SK-N-SH (cell line): ENCODE measurements at regions not wholly inside any gene's neighbourhood (a gene's known extent, or its start where the extent isn't known, plus 50 kb on each side); places are given as distances from the start of the nearest gene placed in this dataset.

Source experiments
- CTCF ChIA-PET: fragments of 300-600, 350-600 bp; formaldehyde crosslinking; extraction: SDS; loops from one replicate; lab custom pipeline; 2021; lab: Yijun Ruan, JAX
- POLR2A ChIA-PET: fragments of 350-600 bp; sonication (Branson Sonifier 250); formaldehyde crosslinking; extraction: SDS; loops from one replicate; lab custom pipeline; 2020; ENCODE audit warnings: antibody characterized with exemption, inconsistent platforms; lab: Yijun Ruan, JAX
- DNase-seq: peaks from one replicate; pipeline ENCODE4 v3.0.0; 2012
- H2AFZ ChIP-seq: fragments of 200-600 bp; sonication (generic); 2 replicates; pipeline ENCODE4 v1.8.1; 2016; ENCODE audit warnings: antibody characterized with exemption, mild to moderate bottlenecking, low read depth
- H3F3A ChIP-seq: fragments of 200-600 bp; sonication (generic); replicated peaks from 2 replicates; pipeline ENCODE3; 2016; ENCODE audit warnings: antibody characterized with exemption, mild to moderate bottlenecking; ENCODE audit not compliant: insufficient read depth
- H3K27ac ChIP-seq, 2 experiments: fragments of 200-500 bp in 1 of 2; fragments of 200-600 bp in 1 of 2; sonication (Bioruptor generic) in 1 of 2; sonication (generic), shearing (Covaris generic) in 1 of 2; 2 replicates each; pipeline versions ENCODE4 v1.5.1 to v1.6.1; 2014 to 2016; ENCODE audit warnings: low read depth in 2 of 2, inconsistent platforms in 1 of 2, low read length in 1 of 2, mild to moderate bottlenecking in 1 of 2, mixed read lengths in 1 of 2
- H3K27me3 ChIP-seq: fragments of 200-600 bp; sonication (generic), shearing (Covaris generic); 2 replicates; pipeline ENCODE4 v1.6.1; 2016; ENCODE audit warnings: mixed run types; ENCODE audit not compliant: insufficient read depth
- H3K36me3 ChIP-seq, 2 experiments: fragments of 200-500 bp in 1 of 2; fragments of 200-600 bp in 1 of 2; sonication (Bioruptor generic) in 1 of 2; sonication (generic) in 1 of 2; replicated peaks in 1 of 2; 2 replicates each; pipeline versions ENCODE3 to v1.5.1; 2014 to 2016; ENCODE audit warnings: low read length in 1 of 2, mild to moderate bottlenecking in 1 of 2; ENCODE audit not compliant: insufficient read depth in 2 of 2, control insufficient read depth in 1 of 2
- H3K4me1 ChIP-seq, 2 experiments: fragments of 200-500 bp in 1 of 2; fragments of 200-600 bp in 1 of 2; sonication (Bioruptor generic) in 1 of 2; sonication (generic), shearing (Covaris generic) in 1 of 2; 2 replicates each; pipeline versions ENCODE4 v1.5.1 to v1.6.1; 2014 to 2016; ENCODE audit warnings: low read depth in 1 of 2, low read length in 1 of 2, mixed run types in 1 of 2; ENCODE audit not compliant: insufficient read depth in 2 of 2, control insufficient read depth in 1 of 2
- H3K4me2 ChIP-seq: fragments of 200-600 bp; sonication (generic), shearing (Covaris generic); 2 replicates; pipeline ENCODE4 v1.6.1; 2017; ENCODE audit warnings: mixed run types
- H3K4me3 ChIP-seq, 2 experiments: fragments of 200-500 bp in 1 of 2; fragments of 200-600 bp in 1 of 2; sonication (Bioruptor generic) in 1 of 2; sonication (generic), shearing (Covaris generic) in 1 of 2; 2 replicates each; pipeline versions ENCODE4 v1.5.1 to v1.8.1; 2014 to 2016; ENCODE audit warnings: low read depth in 2 of 2, inconsistent platforms in 1 of 2, low read length in 1 of 2, mild to moderate bottlenecking in 1 of 2, mixed read lengths in 1 of 2, moderate library complexity in 1 of 2
- H3K79me2 ChIP-seq: fragments of 200-600 bp; sonication (generic); 2 replicates; pipeline ENCODE4 v1.8.1; 2017; ENCODE audit warnings: mild to moderate bottlenecking; ENCODE audit not compliant: insufficient read depth
- H3K9ac ChIP-seq: fragments of 200-600 bp; sonication (generic); 2 replicates; pipeline ENCODE4 v1.6.1; 2017; ENCODE audit warnings: mixed run types
- H3K9me2 ChIP-seq: fragments of 200-600 bp; sonication (generic); 2 replicates; pipeline ENCODE4 v1.6.1; 2017; ENCODE audit warnings: mixed run types
- H3K9me3 ChIP-seq: fragments of 200-600 bp; sonication (generic); 2 replicates; pipeline ENCODE4 v1.6.1; 2017; ENCODE audit warnings: mixed run types, mild to moderate bottlenecking, moderate library complexity
- H4K20me1 ChIP-seq: fragments of 200-600 bp; sonication (generic); 2 replicates; pipeline ENCODE4 v1.6.1; 2017; ENCODE audit warnings: mild to moderate bottlenecking, mixed run types; ENCODE audit not compliant: insufficient read depth
- CHD2 ChIP-seq: fragments of 150-350 bp; IDR thresholded peaks from 2 replicates; pipeline ENCODE4 v1.6.1; 2018; ENCODE audit warnings: low read length; ENCODE audit not compliant: partially characterized antibody
- ELF1 ChIP-seq: IDR thresholded peaks from 2 replicates; pipeline ENCODE4 v1.4.0; 2012
- FOSL2 ChIP-seq: IDR thresholded peaks from 2 replicates; pipeline ENCODE4 v1.4.0; 2012; ENCODE audit warnings: low read depth, mild to moderate bottlenecking, moderate library complexity, borderline replicate concordance
- FOXM1 ChIP-seq: IDR thresholded peaks from 2 replicates; pipeline ENCODE4 v1.4.0; 2012; ENCODE audit warnings: low read depth, mild to moderate bottlenecking
- GABPA ChIP-seq: IDR thresholded peaks from 2 replicates; pipeline ENCODE4 v1.4.0; 2012; ENCODE audit warnings: low read depth, mild to moderate bottlenecking
- GATA2 ChIP-seq: sonication (generic); formaldehyde crosslinking; IDR thresholded peaks from 2 replicates; pipeline ENCODE4 v1.5.0; 2020; ENCODE audit warnings: mild to moderate bottlenecking, missing genetic modification reagents
- MAX ChIP-seq: IDR thresholded peaks from 2 replicates; pipeline ENCODE4 v1.4.0; 2012; ENCODE audit warnings: low read depth
- NFIC ChIP-seq: IDR thresholded peaks from 2 replicates; pipeline ENCODE4 v1.4.0; 2012; ENCODE audit warnings: borderline replicate concordance
- PBX3 ChIP-seq: IDR thresholded peaks from 2 replicates; pipeline ENCODE4; 2012
- RAD21 ChIP-seq: IDR thresholded peaks from 2 replicates; pipeline ENCODE4 v1.6.1; 2012; ENCODE audit warnings: mild to moderate bottlenecking, low read length
- RCOR1 ChIP-seq: fragments of 150-350 bp; IDR thresholded peaks from 2 replicates; pipeline ENCODE4 v1.6.1; 2017; ENCODE audit warnings: antibody characterized with exemption, low read length
- RXRA ChIP-seq: IDR thresholded peaks from 2 replicates; pipeline ENCODE4 v1.4.0; 2012; ENCODE audit warnings: low read depth, mild to moderate bottlenecking, borderline replicate concordance
- SMC3 ChIP-seq: IDR thresholded peaks from 2 replicates; pipeline ENCODE4 v1.6.1; 2012; ENCODE audit warnings: low read depth, low read length, improper control_type of control experiment
- TCF12 ChIP-seq: IDR thresholded peaks from 2 replicates; pipeline ENCODE4 v1.4.0; 2012
- USF1 ChIP-seq: IDR thresholded peaks from 2 replicates; pipeline ENCODE4 v1.4.0; 2012; ENCODE audit warnings: low read depth, borderline replicate concordance
- WGBS: methylation state at CpG from one replicate; pipeline ENCODE4 v1.1.6; 2017; ENCODE audit warnings: low lambda C conversion rate; 5-methylcytosine and 5-hydroxymethylcytosine counted together

- Histone ChIP-seq H3K79me2 (no peaks in the 10 kb centered on the region), H3F3A (no peaks in the 10 kb centered on the region), H4K20me1 (no peaks in the 10 kb centered on the region), H3K4me3 (no peak overlapping the region), H3K4me1 (no peaks in the 10 kb centered on the region), H3K27ac (no peak overlapping the region), H3K9me3 (no peaks in the 10 kb centered on the region), H3K36me3 (no peaks in the 10 kb centered on the region), H3K27me3 (no peaks in the 10 kb centered on the region), H2AFZ (no peak overlapping the region), H3K9me2 (no peaks in the 10 kb centered on the region), H3K9ac (no peak overlapping the region), H3K4me2 (no peak overlapping the region)
- POLR2A ChIA-PET: no interaction called here
- DNase-seq: no peak
- 25% methylated on average over 4 of the region's 4 CpGs for WGBS
- CTCF ChIA-PET: no interaction called here
- TF ChIP-seq GATA2 (CRISPR knock-in tag): no peak
These were observed 487.2 kb upstream of the SOX5 start for GRCh38 chr12:24436667-24437066.

- Histone ChIP-seq H3K27me3 (no peaks in the 10 kb centered on the region), H3K9me3 (no peaks in the 10 kb centered on the region), H3K4me1 (no peaks in the 10 kb centered on the region), H3K79me2 (no peaks in the 10 kb centered on the region), H3K27ac (no peak overlapping the region), H3K9ac (no peak overlapping the region), H3K4me2 (no peak overlapping the region), H3K9me2 (no peaks in the 10 kb centered on the region), H4K20me1 (no peaks in the 10 kb centered on the region), H3K4me3 (no peak overlapping the region), H3F3A (no peaks in the 10 kb centered on the region), H3K36me3 (no peaks in the 10 kb centered on the region), H2AFZ (no peak overlapping the region)
- TF ChIP-seq FOXM1 (no peak), RXRA (no peak)
- ChIA-PET CTCF (no interaction called here), POLR2A (no interaction called here)
- 75% methylated on average over 1 of the region's 1 CpG for WGBS
- no peak for DNase-seq
These were observed 482.4 kb upstream of the SOX5 start for GRCh38 chr12:24431872-24432271.

GRCh38 chr12:24427776-24428175 lies 478.3 kb upstream of the SOX5 start:
- no peak overlapping the region for H2AFZ ChIP-seq
- no peak for DNase-seq
- ChIA-PET CTCF (interaction anchor here (1.0 to 1.3 kb wide), 2 partner anchors 13 to 16 kb away, joined by 3 to 4 read pairs; no protein-coding TSS in a partner anchor), POLR2A (interaction anchor here (0.6 kb wide), 1 partner anchor 10 kb away, joined by 3 read pairs; no protein-coding TSS in a partner anchor)
- H3K9me3 ChIP-seq: no peaks in the 10 kb centered on the region
- no peaks in the 10 kb centered on the region for H3F3A ChIP-seq
- H3K4me2 ChIP-seq: no peak overlapping the region
- TF ChIP-seq CHD2: no peak
- TF ChIP-seq FOSL2: no peak
- no peak for TF ChIP-seq NFIC
- TF ChIP-seq TCF12: no peak
- TF ChIP-seq PBX3: no peak
- TF ChIP-seq SMC3: no peak
- no peak for TF ChIP-seq RXRA
- TF ChIP-seq RCOR1: no peak
- TF ChIP-seq MAX: no peak
- TF ChIP-seq GABPA: no peak
- no peak for TF ChIP-seq RAD21
- no peak for TF ChIP-seq USF1
- TF ChIP-seq ELF1: no peak
- no peak overlapping the region for H3K4me3 ChIP-seq
- peaks cover 0 to 6% of the 10 kb centered on the region in 2 experiments; a peak in 2 of 4 replicates for H3K4me1 ChIP-seq
- H3K27ac ChIP-seq: no peak overlapping the region
- no peaks in the 10 kb centered on the region for H4K20me1 ChIP-seq
- no peak overlapping the region for H3K9ac ChIP-seq
- H3K27me3 ChIP-seq: no peaks in the 10 kb centered on the region
- no peaks in the 10 kb centered on the region for H3K36me3 ChIP-seq
- no peaks in the 10 kb centered on the region for H3K79me2 ChIP-seq
- no peaks in the 10 kb centered on the region for H3K9me2 ChIP-seq
- WGBS: 78% methylated on average over 4 of the region's 4 CpGs
